D721Med (cell line): ENCODE measurements at regions not wholly inside any gene's neighbourhood (a gene's known extent, or its start where the extent isn't known, plus 50 kb on each side); places are given as distances from the start of the nearest gene placed in this dataset.

Experiments used
- DNase-seq: peaks from one replicate; pipeline ENCODE4 v3.0.0; 2011; ENCODE audit warnings: low spot score; ENCODE audit not compliant: insufficient read length
- FAIRE-seq: peaks from 2 replicates; lab custom pipeline; 2011; peaks lifted over from hg19 to GRCh38; lab: Jason Lieb, UNC
- TF ChIP-seq, protein P1 (sequence below): IDR thresholded peaks from 2 replicates; pipeline ENCODE4 v1.5.1; 2012; ENCODE audit warnings: mild to moderate bottlenecking, control low read depth; ENCODE audit not compliant: insufficient read depth; ENCODE audit errors: missing control alignments

DNA sequence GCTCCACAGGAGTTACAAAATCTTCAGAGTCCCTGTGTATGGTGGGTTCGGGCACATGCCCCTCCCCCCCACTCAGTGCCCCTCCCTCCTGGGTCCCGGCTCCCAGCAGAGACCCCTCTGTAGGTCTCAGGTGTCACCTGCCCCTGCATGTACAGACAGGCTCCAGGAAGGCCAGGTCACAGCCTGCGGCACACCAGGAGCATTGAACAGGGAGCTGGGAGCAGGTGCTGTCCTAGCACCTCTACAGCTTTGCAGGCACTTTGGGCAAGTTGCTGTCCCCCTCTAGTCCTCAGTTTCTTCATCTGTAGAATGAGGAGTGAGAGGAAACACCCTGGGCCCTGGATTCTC, 80.1 kb upstream of the RTL6 start:
- no peak for FAIRE-seq
- TF ChIP-seq, protein P1, sequence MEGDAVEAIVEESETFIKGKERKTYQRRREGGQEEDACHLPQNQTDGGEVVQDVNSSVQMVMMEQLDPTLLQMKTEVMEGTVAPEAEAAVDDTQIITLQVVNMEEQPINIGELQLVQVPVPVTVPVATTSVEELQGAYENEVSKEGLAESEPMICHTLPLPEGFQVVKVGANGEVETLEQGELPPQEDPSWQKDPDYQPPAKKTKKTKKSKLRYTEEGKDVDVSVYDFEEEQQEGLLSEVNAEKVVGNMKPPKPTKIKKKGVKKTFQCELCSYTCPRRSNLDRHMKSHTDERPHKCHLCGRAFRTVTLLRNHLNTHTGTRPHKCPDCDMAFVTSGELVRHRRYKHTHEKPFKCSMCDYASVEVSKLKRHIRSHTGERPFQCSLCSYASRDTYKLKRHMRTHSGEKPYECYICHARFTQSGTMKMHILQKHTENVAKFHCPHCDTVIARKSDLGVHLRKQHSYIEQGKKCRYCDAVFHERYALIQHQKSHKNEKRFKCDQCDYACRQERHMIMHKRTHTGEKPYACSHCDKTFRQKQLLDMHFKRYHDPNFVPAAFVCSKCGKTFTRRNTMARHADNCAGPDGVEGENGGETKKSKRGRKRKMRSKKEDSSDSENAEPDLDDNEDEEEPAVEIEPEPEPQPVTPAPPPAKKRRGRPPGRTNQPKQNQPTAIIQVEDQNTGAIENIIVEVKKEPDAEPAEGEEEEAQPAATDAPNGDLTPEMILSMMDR, result no peak
- DNase-seq, result no peak

DNA sequence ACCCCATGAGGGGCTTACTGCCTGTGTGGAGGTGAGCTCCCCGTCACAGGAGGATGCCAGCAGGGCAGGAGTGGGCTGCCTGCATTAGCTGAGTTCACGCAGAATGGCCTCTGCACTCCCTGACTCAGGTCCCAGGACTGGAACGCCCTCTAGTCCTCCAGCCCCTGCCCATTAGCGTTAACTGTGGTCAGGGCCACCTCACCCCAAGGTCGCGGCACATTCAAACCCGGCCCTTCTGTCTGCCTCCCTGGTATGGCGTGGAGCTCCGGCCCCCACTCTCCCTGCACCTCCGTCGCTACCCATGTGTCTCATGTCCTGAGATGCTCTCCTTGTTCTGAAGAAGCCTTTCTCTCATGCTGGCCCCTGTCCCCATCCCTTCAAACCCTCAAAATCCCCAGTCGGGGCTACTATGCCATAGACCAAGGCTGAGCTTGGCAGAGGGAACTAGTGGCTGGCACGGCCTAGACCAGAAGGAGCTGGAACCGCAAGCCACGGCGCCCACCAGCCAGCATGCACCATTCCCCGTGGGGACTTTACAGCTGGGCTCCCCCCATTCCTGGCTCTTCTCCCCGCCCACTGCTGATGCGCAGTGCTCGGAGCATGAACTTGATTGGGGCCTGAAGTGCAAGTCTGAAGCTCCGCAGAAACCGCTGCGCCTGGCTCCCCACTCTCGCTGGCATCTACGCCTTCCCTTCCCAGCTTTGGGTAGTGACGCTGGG, 79.5 kb upstream of the RTL6 start:
- FAIRE-seq (no peak), DNase-seq (no peak)
- TF ChIP-seq, protein P1, result no peak

DNA sequence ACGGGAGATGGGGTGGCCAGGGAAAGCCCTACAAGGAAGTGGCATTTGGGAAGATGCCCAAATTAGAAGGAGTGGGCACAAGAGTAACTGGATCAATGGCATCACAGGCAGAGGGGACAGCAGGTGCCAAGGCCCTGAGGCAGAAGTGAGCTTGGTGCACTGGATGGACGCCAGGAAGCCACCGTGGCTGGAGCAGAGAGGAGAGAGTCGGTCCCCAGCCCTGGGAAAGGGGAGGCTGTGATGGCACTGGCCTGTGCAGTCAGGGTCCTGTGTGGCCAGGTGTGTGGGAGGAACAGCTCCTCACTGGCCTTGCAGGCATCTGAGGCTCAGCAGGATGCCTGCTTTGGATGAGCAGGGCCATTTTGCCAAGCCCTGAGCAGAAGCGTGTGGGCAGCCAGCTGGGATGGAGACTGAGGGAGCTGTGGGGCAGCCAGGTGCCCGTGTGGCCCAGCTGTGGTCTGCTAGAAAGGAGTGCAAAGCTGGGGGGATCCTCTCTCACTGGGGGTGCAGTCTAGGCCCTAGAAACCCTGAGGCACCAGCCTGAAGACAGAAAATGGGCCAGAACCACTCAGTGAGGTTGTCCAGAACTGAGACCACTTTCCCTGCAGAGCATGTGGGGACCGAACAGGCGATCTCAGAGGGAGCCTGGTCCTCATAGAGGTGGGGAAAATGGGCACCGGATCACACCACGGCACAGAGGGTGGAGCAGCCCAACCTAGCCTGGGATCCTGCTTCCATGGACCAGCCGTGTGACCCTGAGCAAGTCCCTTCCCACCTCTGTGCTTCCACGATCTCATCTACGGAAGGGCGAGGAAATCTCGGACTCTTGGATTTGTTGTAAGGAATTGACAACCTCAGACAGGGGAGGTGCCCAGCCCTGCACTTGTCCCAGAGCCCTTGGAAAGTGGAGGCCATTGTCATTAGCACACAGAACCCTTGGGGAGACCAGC, 78.6 kb upstream of the RTL6 start:
- TF ChIP-seq, protein P1, result no peak
- no peak for DNase-seq
- FAIRE-seq, result no peak

DNA sequence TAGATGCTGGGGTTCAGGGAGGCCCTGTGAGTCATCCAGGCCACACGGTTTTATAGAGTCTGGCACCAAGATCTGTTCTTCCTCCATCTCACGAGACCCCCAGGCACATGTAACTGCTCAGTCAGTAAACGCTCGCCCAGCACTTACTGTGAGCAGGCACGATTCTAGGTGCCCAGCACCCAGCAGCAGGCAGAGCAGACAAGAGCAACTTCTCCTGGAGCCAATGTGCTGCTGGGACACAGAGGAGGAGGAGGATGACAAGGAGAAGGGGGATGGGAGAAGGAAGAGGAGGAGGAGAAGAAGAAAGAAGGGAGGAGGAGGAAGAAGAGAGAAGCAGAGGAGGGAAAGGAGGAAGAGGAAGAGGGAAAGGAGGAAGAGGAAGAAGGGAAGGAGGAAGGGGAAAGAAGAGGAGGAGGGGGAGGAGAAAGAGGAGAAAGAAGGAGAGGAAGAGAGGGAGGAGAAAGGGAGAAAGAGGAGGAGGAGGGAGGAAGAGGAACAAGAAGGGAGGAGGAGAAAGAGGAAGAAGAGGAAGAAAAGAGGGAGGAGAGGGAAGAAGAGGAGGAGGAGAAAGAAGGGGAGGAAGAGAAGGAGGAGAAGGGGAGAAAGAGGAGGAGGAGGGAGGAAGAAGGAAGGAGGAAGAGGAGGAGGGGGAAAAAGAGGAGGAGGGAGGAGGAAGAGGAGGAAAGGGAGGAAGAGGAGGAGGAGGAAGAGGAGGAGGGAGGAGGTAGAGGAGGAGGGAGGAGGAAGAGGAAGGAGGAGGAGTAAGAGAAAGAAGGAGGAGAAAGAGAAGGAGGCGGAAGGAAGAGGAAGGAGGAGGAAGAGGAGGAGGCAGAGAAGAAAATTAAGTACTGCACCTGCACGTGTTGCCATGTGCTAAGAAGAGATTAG, 77.6 kb upstream of the RTL6 start:
- FAIRE-seq (no peak), DNase-seq (no peak)
- TF ChIP-seq, protein P1, result no peak

DNA sequence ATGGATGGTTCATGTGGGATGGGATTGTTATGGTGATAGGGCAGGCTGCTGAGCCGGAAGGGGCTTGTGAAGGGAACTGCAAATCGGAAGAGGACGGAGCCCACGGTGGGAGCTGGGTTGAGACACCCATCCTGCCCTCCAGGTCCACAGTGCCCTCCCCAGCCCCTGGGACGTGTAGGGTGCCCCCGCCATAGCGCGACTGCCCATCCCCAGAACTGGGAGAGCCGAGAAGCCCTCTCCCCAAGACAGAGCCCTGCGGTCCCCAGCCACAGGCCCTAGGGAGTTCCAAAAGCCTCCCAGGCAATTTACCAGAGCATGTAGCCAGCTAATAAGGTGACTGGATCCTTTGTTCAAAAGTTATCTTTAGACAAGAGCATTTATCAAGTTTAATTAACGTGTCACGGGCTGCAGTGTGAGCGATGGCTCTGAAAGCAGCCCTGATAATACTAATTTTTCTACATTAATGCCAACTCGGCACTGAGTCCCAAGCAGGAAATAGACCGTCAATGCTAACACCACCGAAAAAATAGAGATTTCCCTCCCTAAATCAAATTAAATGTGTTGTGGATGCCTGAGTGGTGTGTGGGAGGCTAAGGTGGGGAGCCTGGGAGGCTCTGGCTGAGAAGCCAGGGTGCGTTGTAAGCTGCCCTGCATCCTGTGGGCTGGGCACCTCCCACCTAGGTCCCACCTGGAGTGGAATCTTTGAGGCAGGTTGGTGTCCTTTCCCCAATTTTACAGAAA, 76.8 kb upstream of the RTL6 start:
- no peak for DNase-seq
- FAIRE-seq, result no peak
- TF ChIP-seq, protein P1, result no peak

DNA sequence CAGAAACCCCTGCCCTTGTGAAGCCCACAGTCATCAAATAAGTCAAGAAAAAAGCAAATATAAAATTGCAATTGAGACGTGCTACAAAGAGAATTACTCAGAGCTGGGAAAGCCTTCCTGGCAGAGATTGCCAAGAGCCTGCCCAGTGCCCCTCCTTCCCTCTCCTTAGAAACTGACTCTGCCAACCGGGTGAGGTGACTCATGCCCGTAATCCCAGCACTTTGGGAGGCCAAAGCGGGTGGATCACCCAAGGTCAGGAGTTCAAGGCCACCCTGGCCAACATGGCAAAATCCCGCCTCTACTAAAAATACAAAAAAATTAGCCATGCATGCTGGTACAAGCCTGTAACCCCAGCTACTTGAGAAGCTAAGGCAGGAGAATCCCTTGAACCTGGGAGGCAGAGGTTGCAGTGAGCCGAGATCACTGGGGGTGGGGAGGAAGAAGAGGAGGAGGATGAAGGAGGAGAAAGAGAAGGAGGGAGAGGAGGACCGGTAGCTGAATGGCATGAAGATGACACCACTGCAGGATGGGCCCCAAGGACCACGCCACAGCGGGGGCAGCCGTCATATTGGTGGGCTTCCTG, 76.1 kb upstream of the RTL6 start:
- no peak for FAIRE-seq
- TF ChIP-seq, protein P1, result no peak
- no peak for DNase-seq
